LNCaP clone FGC (cell line): ENCODE measurements at regions not wholly inside any gene's neighbourhood (a gene's known extent, or its start where the extent isn't known, plus 50 kb on each side); places are given as distances from the start of the nearest gene placed in this dataset.

Experiments
- DNase-seq: peaks from one replicate; pipeline ENCODE4 v3.0.0-alpha.2; 2011; ENCODE audit warnings: low read depth
- H3K4me3 ChIP-seq: 2 replicates; pipeline ENCODE4 v1.5.1; 2011; ENCODE audit warnings: mild to moderate bottlenecking, low read depth, low read length, control low read depth
- CTCF ChIP-seq: IDR thresholded peaks from 2 replicates; pipeline ENCODE4 v1.5.1; 2012; ENCODE audit warnings: mild to moderate bottlenecking; ENCODE audit not compliant: control insufficient read depth, insufficient read depth; ENCODE audit errors: extremely low read depth

DNA sequence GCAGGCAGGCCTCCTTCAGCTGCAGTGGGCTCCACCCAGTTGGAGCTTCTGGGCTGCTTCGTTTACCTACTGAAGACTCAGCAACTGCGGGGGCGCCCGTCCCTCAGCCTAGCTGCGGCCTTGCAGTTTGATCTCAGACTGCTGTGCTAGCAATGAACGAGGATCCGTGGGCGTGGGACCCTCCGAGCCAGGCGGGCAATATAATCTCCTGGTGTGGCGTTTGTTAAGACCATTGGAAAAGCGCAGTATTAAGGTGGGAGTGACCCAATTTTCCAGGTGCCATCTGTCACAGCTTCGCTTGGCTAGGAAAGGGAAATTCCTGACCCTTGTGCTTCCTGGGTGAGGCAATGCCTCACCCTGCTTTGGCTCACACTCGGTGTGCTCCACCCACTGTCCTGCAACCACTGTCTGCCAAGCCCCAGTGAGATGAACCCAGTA, 159.2 kb upstream of the FOXP2 start:
- DNase-seq, result no peak
- no peak for TF ChIP-seq CTCF
- no peak overlapping the region for H3K4me3 ChIP-seq

DNA sequence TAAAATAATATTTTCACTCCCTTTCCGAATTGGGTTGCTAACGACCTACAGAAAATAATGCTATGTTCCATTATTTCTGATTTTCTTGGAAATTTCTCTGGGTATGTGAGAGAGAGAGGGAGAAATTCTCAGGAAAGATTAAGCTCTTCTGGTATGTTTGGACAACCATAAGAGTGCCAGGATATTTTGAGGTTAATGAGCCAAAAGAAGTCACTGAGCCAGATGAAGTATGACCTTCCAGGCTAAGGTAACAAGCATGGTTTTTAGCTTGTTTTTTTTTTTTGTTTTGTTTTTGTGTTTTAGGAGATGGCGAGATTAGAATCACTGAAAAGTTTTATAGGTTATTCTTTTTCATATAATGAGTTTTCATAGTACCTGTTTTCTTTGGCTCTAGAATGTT, 171.0 kb upstream of the FOXP2 start:
- no peak for TF ChIP-seq CTCF
- DNase-seq, result no peak
- no peak overlapping the region for H3K4me3 ChIP-seq

- H3K4me3 ChIP-seq, result no peak overlapping the region
- TF ChIP-seq CTCF, result no peak
- no peak for DNase-seq
Measured at GRCh38 chr7:114242992-114243507, 171.6 kb upstream of the FOXP2 start.

DNA sequence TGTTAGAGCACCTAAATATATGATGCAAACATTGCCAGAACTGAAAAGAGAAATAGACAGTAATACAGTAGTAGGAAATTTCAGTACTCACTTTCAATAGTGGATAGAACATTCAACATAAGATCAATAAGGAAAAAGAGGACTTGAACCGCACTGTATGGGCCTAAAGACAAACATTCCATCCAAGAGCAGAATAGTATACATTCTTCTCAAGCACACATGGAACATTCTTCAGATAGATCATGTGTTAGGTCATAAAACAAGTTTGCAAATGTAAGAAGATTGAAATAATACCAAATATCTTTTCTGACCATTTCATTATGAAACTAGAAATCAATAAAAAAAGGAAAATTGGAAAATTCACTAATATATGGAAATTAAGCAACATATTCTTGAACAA, 185.4 kb upstream of the FOXP2 start:
- no peak overlapping the region for H3K4me3 ChIP-seq
- no peak for TF ChIP-seq CTCF
- DNase-seq, result no peak

- no peak overlapping the region for H3K4me3 ChIP-seq
- DNase-seq, result no peak
- no peak for TF ChIP-seq CTCF
Measured at GRCh38 chr7:114225784-114226183, 188.8 kb upstream of the FOXP2 start.

- no peak for DNase-seq
- TF ChIP-seq CTCF, result no peak
- no peak overlapping the region for H3K4me3 ChIP-seq
Measured at GRCh38 chr7:114218283-114218682, 196.3 kb upstream of the FOXP2 start.

GRCh38 chr7:114217026-114217806, 197.4 kb upstream of the FOXP2 start:
- TF ChIP-seq CTCF, result peak; percentile 24; the same call in 1 of the 2 replicates
- DNase-seq, result no peak
- no peak overlapping the region for H3K4me3 ChIP-seq
